ENCODE measurements at regions not wholly inside any gene's neighbourhood (a gene's known extent, or its start where the extent isn't known, plus 50 kb on each side); places are given as distances from the start of the nearest gene placed in this dataset.

DNA sequence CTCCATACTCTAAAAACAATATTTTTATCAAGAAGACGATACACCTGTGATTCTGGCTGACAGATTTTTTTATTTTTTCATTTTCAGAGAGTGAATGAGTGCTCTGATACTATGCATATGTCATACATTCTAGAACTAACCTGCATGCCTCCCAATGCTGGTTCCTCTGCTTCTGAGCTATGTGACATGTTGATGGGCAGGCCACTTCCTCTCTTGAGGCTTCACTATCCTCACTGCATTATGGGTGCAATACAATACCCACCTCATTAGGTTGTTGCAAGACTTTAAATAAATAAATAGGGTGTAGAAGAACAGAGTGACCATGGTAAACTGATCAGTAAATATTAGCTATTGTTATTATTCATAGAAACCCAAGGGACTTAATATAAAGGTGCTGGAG is 408.3 kb downstream of the HNRNPD start (continued):
- TF ChIP-seq SIN3A (IDR thresholded peaks at IDR 0.05; ENCODE audit: low read depth, low read length) (no peak), SPI1 (IDR thresholded peaks at IDR 0.05; ENCODE audit: borderline replicate concordance, insufficient read depth, low read depth, low read length) (no peak), KLF5 (IDR thresholded peaks at IDR 0.05; ENCODE audit: partially characterized antibody) (no peak), TCF3 (IDR thresholded peaks at IDR 0.05; ENCODE audit: borderline replicate concordance, insufficient read depth, low read depth, low read length) (no peak), MEF2A (IDR thresholded peaks at IDR 0.05; ENCODE audit: insufficient read depth, low read depth, low read length) (no peak), PAX8 (IDR thresholded peaks at IDR 0.05) (no peak), ZNF217 (IDR thresholded peaks at IDR 0.05) (no peak)
- TF ChIP-seq, protein P1, sequence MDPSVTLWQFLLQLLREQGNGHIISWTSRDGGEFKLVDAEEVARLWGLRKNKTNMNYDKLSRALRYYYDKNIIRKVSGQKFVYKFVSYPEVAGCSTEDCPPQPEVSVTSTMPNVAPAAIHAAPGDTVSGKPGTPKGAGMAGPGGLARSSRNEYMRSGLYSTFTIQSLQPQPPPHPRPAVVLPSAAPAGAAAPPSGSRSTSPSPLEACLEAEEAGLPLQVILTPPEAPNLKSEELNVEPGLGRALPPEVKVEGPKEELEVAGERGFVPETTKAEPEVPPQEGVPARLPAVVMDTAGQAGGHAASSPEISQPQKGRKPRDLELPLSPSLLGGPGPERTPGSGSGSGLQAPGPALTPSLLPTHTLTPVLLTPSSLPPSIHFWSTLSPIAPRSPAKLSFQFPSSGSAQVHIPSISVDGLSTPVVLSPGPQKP (IDR thresholded peaks at IDR 0.05; ENCODE audit: low read depth, low read length), result no peak

DNA sequence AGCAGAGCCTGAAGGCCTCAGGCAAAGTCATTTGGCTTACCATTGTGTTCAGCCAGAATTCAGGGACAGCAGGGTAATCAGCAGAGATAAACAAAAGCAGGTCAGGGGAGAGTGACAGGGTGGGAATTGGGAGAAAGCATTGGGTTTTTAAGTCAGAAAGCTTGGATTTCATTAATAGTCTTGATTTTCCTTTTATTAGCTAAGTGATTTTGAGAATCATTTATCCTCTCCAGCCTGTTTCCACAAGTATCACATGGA is 410.1 kb downstream of the HNRNPD start:
- ChIA-PET RAD21 (ENCODE audit: unreplicated experiment) (no interaction called here), CTCF (no interaction called here), POLR2A (no interaction called here), SMC1A (ENCODE audit: uncharacterized antibody, unreplicated experiment) (no interaction called here)
- no peaks in the 10 kb centered on the region for H3K79me2 ChIP-seq (ENCODE audit: control insufficient read depth, insufficient read depth, low read length)
- no peak for FAIRE-seq
- no peak overlapping the region for H3K4me3 ChIP-seq
- H3K4me1 ChIP-seq (ENCODE audit: control insufficient read depth, insufficient read depth, low read length), result no peaks in the 10 kb centered on the region
- no peak for DNase-seq (ENCODE audit: low read depth, low spot score)
- no peak overlapping the region for H3K4me2 ChIP-seq (ENCODE audit: control insufficient read depth, insufficient read depth)
- H3K9ac ChIP-seq (ENCODE audit: control insufficient read depth, insufficient read depth, low read length), result no peak overlapping the region
- BruUV-seq (replicated peaks), result no TSS peak
- no peak overlapping the region for H3K27ac ChIP-seq (ENCODE audit: control insufficient read depth, insufficient read depth)
- ATAC-seq, result no peak
- in situ Hi-C loops (cut with MboI) (no loop called here), intact Hi-C loops (cut with micrococcal nuclease; ENCODE audit: unreplicated experiment) (no loop called here)
- no peaks in the 10 kb centered on the region for H3K36me3 ChIP-seq (ENCODE audit: control insufficient read depth in 2 of 2, insufficient read depth in 2 of 2, low read length in 1 of 2)
- no peaks in the 10 kb centered on the region for H3K9me3 ChIP-seq (replicated peaks; ENCODE audit: control insufficient read depth, insufficient read depth, low read length)
- no peak overlapping the region for H2AFZ ChIP-seq (ENCODE audit: control insufficient read depth, low read depth, low read length)
- H3K27me3 ChIP-seq (replicated peaks in 1 of 2; ENCODE audit: control insufficient read depth in 2 of 2, insufficient read depth in 2 of 2, low read length in 1 of 2), result no peaks in the 10 kb centered on the region
- no peaks in the 10 kb centered on the region for H4K20me1 ChIP-seq (ENCODE audit: control insufficient read depth, insufficient read depth)
- no peak for TF ChIP-seq ZNF622 (IDR thresholded peaks at IDR 0.05)
- TF ChIP-seq POLR2AphosphoS2 (IDR thresholded peaks at IDR 0.05; ENCODE audit: low read depth, low read length), result no peak
- no peak for TF ChIP-seq CREM (IDR thresholded peaks at IDR 0.05; ENCODE audit: low read depth)
- no peak for TF ChIP-seq MEF2A (IDR thresholded peaks at IDR 0.05; ENCODE audit: insufficient read depth, low read depth, low read length)
- no peak for TF ChIP-seq HDAC2 (IDR thresholded peaks at IDR 0.05)
- no peak for TF ChIP-seq IKZF2 (IDR thresholded peaks at IDR 0.05)
- TF ChIP-seq MYC (IDR thresholded peaks at IDR 0.05; ENCODE audit: insufficient read depth, insufficient read length, insufficient replicate concordance, low read length, severe bottlenecking), result no peak
- TF ChIP-seq, protein P2, sequence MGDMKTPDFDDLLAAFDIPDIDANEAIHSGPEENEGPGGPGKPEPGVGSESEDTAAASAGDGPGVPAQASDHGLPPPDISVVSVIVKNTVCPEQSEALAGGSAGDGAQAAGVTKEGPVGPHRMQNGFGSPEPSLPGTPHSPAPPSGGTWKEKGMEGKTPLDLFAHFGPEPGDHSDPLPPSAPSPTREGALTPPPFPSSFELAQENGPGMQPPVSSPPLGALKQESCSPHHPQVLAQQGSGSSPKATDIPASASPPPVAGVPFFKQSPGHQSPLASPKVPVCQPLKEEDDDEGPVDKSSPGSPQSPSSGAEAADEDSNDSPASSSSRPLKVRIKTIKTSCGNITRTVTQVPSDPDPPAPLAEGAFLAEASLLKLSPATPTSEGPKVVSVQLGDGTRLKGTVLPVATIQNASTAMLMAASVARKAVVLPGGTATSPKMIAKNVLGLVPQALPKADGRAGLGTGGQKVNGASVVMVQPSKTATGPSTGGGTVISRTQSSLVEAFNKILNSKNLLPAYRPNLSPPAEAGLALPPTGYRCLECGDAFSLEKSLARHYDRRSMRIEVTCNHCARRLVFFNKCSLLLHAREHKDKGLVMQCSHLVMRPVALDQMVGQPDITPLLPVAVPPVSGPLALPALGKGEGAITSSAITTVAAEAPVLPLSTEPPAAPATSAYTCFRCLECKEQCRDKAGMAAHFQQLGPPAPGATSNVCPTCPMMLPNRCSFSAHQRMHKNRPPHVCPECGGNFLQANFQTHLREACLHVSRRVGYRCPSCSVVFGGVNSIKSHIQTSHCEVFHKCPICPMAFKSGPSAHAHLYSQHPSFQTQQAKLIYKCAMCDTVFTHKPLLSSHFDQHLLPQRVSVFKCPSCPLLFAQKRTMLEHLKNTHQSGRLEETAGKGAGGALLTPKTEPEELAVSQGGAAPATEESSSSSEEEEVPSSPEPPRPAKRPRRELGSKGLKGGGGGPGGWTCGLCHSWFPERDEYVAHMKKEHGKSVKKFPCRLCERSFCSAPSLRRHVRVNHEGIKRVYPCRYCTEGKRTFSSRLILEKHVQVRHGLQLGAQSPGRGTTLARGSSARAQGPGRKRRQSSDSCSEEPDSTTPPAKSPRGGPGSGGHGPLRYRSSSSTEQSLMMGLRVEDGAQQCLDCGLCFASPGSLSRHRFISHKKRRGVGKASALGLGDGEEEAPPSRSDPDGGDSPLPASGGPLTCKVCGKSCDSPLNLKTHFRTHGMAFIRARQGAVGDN (IDR thresholded peaks at IDR 0.05), result no peak
- no peak for TF ChIP-seq EED (IDR thresholded peaks at IDR 0.05; ENCODE audit: low read depth)
- TF ChIP-seq ZBED1 (IDR thresholded peaks at IDR 0.05; ENCODE audit: borderline replicate concordance), result no peak
- TF ChIP-seq RAD51 (IDR thresholded peaks at IDR 0.05), result no peak
- TF ChIP-seq JUND (IDR thresholded peaks at IDR 0.05; ENCODE audit: low read depth, low read length), result no peak
- TF ChIP-seq NR2C1 (IDR thresholded peaks at IDR 0.05), result no peak
- no peak for TF ChIP-seq NR2C2 (IDR thresholded peaks at IDR 0.05; ENCODE audit: borderline replicate concordance, control insufficient read depth, insufficient read length, low read depth)

All from GM12878 (cell line).